ENCODE measurements at regions not wholly inside any gene's neighbourhood (a gene's known extent, or its start where the extent isn't known, plus 50 kb on each side); places are given as distances from the start of the nearest gene placed in this dataset.

- no peak for DNase-seq (ENCODE audit: low read depth, low spot score)
Observed at GRCh38 chr4:96097040-96097607, 257.2 kb downstream of the PDHA2 start.

- DNase-seq (ENCODE audit: low read depth, low spot score) = no peak
Observed at GRCh38 chr4:96097693-96098092, 257.8 kb downstream of the PDHA2 start.

GRCh38 chr4:96099031-96099430 is 259.1 kb downstream of the PDHA2 start:
- DNase-seq (ENCODE audit: low read depth, low spot score) = no peak

- DNase-seq (ENCODE audit: low read depth, low spot score) = no peak
Observed at GRCh38 chr4:96102541-96103026, 262.7 kb downstream of the PDHA2 start.

- no peak for DNase-seq (ENCODE audit: low read depth, low spot score)
Observed at GRCh38 chr4:96103086-96103485, 263.2 kb downstream of the PDHA2 start.

- DNase-seq (ENCODE audit: low read depth, low spot score) = no peak
Observed at GRCh38 chr4:96108146-96108545, 268.3 kb downstream of the PDHA2 start.

- no peak for DNase-seq (ENCODE audit: low read depth, low spot score)
Observed at GRCh38 chr4:96112631-96113030, 272.7 kb downstream of the PDHA2 start.

GRCh38 chr4:96120206-96120605 is 280.3 kb downstream of the PDHA2 start:
- no peak for DNase-seq (ENCODE audit: low read depth, low spot score)

- no peak for DNase-seq (ENCODE audit: low read depth, low spot score)
Observed at GRCh38 chr4:96126227-96126626, 286.3 kb downstream of the PDHA2 start.

- no peak for DNase-seq (ENCODE audit: low read depth, low spot score)
Observed at GRCh38 chr4:96131186-96131585, 291.3 kb downstream of the PDHA2 start.

- DNase-seq (ENCODE audit: low read depth, low spot score) = no peak
Observed at GRCh38 chr4:96134806-96135205, 294.9 kb downstream of the PDHA2 start.

GRCh38 chr4:96136056-96136455 is 296.2 kb downstream of the PDHA2 start:
- no peak for DNase-seq (ENCODE audit: low read depth, low spot score)

GRCh38 chr4:96139251-96139929 is 299.5 kb downstream of the PDHA2 start:
- DNase-seq (ENCODE audit: low read depth, low spot score) = no peak

GRCh38 chr4:96145601-96146000 is 305.7 kb downstream of the PDHA2 start:
- DNase-seq (ENCODE audit: low read depth, low spot score) = no peak

- no peak for DNase-seq (ENCODE audit: low read depth, low spot score)
Observed at GRCh38 chr4:96146686-96147085, 306.8 kb downstream of the PDHA2 start.

- no peak for DNase-seq (ENCODE audit: low read depth, low spot score)
Observed at GRCh38 chr4:96149894-96150293, 310.0 kb downstream of the PDHA2 start.

- DNase-seq (ENCODE audit: low read depth, low spot score) = no peak
Observed at GRCh38 chr4:96150466-96150865, 310.6 kb downstream of the PDHA2 start.

- no peak for DNase-seq (ENCODE audit: low read depth, low spot score)
Observed at GRCh38 chr4:96152824-96153223, 312.9 kb downstream of the PDHA2 start.

- no peak for DNase-seq (ENCODE audit: low read depth, low spot score)
Observed at GRCh38 chr4:96154676-96155075, 314.8 kb downstream of the PDHA2 start.

- DNase-seq (ENCODE audit: low read depth, low spot score) = no peak
Observed at GRCh38 chr4:96162636-96163035, 322.7 kb downstream of the PDHA2 start.

- DNase-seq (ENCODE audit: low read depth, low spot score) = no peak
Observed at GRCh38 chr4:96164814-96165351, 325.0 kb downstream of the PDHA2 start.

GRCh38 chr4:96166806-96167205 is 326.9 kb downstream of the PDHA2 start:
- DNase-seq (ENCODE audit: low read depth, low spot score) = no peak

GRCh38 chr4:96170198-96170597 is 330.3 kb downstream of the PDHA2 start:
- DNase-seq (ENCODE audit: low read depth, low spot score) = peak; percentile 97

All from ELF-1 (cell line).